ENCODE measurements at regions not wholly inside any gene's neighbourhood (a gene's known extent, or its start where the extent isn't known, plus 50 kb on each side); places are given as distances from the start of the nearest gene placed in this dataset.
"Not testable (repeated sequence)": the region's sequence is repeated elsewhere in the genome, so short reads cannot be mapped to it uniquely, and the experiment has no call there.

DNA sequence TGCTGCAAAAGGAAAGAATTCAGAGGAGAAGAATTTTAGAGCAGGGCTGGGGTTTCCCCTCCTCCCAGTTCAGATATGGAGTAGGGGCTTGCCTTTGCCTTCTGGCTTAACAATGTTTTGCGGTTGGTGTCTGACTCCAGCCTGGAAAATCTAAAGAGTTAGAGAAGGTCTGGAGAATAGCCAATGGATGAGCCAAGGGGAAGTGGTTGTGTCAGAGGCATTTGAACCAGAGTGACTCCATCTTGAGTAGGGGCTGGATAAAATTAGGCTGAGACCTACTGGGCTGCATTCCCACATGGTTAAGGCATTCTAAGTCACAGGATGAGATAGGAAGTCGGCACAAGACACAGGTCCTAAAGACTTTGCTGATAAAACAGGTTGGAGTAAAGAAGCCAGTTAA lies 133.7 kb downstream of the DIRAS2 start:
- no peak for DNase-seq

DNA sequence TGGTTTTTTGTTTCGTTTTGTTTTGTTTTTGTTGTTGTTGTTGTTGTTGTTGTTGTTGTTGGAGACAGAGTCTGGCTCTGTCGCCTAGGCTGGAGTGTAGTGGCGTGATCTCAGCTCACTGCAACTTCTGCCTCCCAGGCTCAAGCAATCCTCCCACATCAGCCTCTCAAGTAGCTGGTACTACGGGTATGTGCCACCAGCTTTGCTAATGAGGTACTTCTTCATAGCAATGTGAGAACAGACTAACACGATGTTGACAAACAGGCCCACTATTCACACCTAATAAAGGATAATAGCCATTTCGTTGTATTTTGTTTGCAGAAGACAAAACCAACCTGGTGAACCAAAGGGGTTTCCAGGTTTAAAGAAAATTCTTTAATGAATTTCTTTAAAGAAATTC lies 130.9 kb downstream of the DIRAS2 start:
- no peak for DNase-seq

DNA sequence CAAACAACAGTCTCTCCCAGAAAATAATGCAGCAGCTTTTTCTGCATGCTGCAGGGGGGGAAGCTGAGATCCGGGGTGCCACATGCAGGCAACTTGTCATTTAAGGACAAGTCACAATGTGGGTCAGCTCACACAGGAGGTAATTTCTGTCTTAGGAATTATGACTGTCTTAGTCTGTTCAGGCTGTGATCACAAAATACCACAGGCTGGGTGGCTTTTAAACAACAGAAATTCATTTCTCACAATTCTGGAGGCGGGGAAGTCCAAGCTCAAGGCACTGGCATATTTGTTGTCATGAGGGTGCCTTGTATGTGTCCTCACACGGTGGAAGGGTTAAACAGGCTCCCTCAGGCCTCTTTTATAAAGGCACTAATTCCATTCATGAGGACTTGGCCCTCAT lies 127.7 kb downstream of the DIRAS2 start:
- DNase-seq, result no peak

DNA sequence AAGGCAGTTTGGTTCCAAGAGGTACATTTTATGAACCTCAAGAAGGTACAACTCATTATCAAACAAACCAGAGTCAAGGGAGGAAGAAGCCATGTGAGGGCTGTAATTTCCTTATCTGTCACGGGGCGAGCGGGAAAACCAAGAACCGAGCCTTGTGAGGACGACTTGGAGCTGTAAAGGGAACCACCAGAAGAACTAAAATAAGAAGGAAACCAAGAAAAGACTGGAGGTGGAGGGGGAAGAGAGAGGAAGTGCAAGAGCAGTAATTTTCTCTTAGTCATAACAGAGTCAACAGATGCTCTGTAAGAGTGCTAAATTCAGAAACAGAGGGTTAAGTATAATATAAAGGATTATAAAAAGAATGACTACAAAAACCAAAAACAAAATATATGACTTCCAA lies 127.1 kb downstream of the DIRAS2 start:
- no peak for DNase-seq

DNA sequence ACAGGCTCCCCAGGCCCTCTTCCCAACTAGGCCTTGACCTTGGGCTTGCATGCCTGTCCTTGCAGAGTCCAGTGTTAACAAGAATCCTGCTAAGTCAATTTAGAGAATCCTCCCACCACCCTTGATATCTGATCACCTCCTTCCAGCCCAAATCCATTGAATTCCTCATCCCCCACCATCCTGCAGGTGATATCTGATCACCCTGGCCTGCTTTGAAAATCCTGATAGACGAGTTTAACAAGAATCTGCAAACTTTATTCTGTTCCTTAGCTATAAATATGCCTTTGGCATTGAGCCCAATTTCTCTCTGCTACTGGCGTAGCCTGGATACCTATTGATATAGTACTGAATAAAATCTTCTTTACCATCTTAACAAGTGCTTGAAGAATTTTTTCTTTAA lies 125.5 kb downstream of the DIRAS2 start:
- DNase-seq, result no peak

DNA sequence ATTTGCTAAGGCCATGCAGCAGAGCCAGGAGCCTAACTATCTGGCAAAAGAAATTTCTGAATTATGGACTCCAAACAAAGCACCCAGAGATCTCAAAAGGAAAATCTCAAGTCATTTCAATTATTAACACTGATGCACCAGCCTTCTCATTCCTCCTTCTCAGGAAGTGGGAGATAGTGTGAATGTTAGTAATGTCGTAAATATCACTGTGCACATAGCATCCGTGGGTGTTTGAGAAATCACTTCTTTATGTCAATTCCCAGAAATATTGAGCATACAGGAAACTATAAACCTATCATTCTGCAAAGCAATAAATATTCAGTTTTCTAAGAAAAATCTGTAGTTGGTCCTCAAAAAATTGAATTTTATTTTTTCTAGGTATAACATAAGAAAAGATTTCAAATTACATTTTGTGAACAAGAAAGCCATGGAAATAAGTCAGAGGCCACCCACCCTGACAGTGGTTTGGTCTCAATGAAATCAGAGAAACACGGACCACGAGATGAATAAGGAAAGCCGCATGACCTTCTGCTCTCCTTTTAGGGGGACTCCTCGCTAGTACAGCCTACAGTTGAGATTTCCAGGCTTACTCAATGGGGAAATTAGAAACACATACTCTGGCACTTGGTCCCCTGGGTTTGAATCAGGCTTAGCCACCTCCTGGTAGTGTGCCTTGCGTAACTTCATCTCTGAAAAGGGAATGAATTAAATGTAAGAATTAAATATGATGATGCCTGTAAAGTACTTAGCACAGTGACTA lies 120.6 kb downstream of the DIRAS2 start:
- DNase-seq, result no peak

DNA sequence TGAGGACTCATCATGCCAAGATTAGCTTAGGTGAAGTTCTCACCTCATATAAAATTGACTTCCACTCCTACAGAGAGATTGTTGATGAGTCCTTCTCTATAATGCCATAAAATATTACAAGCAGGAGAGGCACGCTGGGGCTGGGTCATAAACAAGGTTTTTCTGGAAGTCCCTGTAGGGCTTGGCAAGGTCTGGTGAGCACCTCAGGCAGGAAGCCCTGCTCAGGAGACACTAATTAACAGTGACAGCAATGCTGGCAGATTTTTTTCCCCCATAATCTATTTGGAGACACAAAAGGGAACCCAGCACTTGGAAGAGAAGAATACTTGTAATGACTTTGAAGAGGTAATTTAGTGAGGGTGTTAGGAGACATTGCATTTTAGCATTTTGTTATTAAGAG lies 118.7 kb downstream of the DIRAS2 start:
- DNase-seq, result no peak

DNA sequence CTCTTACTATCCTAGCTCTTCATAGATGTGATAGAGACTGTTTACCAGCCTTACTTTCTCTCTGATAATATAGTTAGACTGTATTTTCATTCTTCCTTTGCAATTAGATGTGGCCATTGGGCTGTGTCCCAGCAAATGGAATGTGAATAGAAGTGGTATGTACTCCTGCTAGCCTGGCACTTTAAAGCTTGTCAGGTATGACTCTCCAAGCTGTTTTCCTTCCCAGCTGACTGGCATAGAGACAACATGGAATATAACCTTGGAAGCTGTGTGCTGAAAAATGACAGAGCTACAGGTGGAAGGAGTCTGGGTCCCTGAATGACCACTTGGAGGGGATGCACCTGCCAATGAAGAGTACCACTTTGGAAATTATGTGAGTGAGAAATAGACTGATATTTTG lies 116.2 kb downstream of the DIRAS2 start:
- no peak for DNase-seq

DNA sequence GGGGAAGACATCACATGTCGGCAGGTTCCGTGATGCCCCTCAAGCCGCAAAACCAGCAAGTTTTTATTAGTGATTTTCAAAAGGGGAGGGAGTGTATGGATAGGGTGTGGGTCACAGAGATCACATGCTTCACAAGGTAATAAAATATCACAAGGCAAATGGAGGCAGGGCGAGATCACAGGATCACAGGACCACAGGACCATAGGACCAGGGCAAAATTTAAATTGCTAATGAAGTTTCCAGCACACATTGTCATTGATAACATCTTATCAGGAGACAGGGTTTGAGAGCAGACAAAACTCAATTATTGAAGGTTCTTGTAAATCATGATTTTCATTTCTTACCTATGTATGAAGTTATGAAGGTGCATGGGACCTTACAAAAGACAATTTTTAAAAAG lies 106.5 kb downstream of the DIRAS2 start:
- DNase-seq, result not testable (repeated sequence)

DNA sequence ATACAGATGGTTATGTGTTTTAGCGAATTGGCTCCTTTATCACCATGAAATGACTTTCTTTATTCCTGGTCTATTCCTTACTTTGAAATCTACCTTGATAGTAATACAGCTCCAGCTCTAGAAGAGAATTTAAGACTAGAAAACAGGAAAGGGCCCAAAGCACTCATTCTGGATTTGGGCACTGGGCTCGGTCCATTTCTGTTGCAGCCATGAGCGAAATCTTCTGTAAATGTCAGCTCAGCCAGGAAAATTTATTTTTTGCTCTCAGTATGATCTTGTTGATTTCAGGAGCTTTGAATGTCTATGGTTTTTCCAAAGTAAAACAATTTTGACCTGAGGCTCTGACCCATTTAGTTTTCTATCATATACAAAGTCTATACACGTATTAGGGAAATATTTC lies 104.1 kb downstream of the DIRAS2 start:
- DNase-seq, result no peak

DNA sequence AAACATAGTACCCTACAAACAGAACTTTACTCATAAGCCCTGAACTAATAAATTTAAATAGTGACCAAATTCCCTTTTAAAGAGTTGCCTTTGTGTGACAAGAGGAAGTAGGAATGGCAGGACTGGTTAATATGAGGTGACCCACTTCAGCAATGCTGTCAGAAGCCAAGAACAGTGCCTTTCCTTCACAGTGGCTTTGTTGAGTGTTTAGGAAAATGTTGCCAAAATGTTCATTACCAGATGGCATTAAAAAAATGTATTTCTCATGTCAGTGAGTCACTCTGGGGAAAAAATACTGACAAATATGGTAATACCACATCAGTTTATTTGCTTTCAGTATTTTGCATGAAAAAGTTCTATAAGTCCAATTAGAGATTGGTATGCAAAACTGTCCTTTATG lies 103.3 kb downstream of the DIRAS2 start:
- no peak for DNase-seq

DNA sequence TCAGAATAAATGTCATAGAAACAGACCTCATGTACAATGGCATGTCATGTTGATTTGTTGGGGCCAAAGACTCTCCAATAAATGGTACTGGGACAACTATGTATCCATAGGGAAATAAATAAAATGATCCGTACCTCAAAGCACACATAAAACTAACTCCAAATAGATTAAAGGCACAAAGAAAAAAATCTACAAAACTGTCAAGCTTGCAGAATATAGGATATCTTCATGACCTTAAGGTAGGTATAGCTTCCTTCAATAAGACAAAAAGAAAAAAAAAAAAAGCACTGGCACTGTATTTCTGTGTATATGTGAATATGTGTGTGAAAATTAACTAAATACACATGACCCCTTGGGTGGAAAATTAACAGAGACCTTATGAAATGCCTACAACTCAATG lies 101.9 kb downstream of the DIRAS2 start:
- DNase-seq, result no peak

DNA sequence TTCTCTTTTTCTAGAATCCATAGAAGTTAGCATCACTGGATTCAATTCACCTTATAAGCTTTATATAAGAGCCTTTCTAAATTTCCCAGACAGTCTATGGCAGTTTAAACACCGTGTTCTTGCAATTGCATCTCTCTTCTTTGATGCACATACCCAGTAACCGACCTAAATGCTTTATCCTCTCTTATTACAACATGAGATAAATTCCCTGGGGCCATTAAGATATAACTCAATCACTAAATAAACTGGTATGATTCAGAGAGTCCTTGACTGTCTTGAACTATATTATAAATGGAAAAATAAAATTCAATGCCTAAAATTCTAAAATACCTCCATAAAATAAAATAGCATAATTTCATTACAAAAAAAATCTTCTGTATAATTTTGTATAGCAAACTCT lies 98.1 kb downstream of the DIRAS2 start:
- DNase-seq, result no peak

DNA sequence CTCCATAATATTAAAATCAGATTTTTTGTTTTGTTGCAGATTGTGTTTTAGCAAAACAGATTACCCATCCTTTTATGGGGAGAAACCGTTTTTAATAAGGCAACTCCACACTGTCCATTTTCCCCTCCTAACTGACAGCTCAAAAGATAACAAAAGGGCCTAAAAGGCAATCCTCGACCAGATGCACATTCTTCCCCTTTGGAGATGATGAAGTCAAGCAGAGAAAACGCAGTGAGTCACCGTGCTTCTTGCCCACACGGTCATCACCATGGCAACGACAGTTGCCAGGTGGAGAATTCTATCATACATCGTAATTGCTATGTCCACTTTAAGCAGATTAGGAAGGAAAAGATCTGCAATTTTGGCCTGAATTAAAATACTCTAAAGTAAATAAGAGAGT lies 96.4 kb downstream of the DIRAS2 start:
- DNase-seq, result no peak

DNA sequence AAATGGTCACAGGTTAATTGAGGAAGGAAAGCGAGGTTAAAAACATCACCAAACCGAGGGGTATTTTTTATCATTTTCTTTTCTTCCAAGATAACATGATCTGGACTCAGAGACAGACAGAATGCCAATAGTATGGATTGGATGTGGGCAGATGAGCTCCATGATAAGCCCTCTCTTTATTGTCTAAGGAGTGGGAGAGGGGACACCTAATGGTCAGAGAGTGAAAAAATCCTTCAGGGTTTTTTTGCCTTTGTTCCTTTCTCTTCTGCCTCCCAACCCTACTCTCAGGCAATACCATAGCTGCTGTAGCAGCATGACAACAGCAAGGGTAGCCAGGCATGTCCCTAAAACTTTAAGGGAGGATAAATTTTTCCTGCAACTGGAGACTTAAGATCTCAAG lies 94.7 kb downstream of the DIRAS2 start:
- DNase-seq, result no peak

DNA sequence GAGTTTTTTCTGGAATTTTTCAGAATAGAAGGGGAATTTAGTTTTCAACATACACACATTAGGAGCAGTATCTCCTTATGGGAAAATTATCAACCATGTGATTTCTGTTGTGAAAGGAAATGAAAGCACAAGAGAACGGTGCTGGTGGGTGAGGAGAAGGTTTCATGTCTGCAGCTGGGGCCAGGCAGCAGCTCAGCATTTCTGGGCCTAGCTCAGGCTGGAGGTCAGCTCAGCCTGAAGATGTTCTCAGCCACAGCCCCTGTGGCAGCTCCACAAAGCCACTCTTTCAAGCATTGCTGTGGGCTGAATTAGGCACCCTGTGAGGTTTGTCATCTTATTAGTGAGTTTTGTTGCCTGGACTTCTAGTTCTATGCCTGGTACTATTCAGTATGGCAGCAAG lies 90.3 kb downstream of the DIRAS2 start:
- no peak for DNase-seq

DNA sequence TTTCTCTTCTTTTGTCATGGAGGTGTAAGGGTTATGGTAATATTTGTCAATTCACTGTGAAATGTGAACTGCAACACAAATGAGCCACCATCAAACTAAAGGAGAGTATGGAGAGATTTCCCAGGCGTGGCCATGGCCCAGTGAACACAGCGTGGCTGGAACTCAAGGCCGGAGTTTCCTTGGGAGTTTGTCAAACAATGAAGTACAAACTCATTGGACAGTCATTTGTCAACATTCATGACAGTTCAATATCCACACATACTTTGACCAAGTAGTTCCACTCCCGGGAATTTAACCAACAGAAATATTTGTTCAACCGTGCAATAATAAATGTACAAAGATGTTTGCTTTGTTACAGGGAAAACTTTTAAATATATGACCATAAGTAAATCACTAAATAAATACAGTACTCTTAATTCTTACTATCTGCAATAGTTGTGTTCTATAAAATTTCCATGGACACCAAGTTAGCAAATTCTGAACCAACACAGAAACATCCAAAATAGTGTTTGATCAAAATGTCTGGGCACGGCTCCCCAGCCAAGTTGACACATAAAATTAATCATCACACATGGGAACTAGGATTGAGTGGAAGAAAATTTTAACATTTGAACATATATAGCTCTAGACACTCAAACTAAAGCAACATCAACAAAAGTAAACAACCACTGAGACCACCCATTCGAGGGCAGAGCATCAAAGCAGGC lies 87.1 kb downstream of the DIRAS2 start:
- no peak for DNase-seq

DNA sequence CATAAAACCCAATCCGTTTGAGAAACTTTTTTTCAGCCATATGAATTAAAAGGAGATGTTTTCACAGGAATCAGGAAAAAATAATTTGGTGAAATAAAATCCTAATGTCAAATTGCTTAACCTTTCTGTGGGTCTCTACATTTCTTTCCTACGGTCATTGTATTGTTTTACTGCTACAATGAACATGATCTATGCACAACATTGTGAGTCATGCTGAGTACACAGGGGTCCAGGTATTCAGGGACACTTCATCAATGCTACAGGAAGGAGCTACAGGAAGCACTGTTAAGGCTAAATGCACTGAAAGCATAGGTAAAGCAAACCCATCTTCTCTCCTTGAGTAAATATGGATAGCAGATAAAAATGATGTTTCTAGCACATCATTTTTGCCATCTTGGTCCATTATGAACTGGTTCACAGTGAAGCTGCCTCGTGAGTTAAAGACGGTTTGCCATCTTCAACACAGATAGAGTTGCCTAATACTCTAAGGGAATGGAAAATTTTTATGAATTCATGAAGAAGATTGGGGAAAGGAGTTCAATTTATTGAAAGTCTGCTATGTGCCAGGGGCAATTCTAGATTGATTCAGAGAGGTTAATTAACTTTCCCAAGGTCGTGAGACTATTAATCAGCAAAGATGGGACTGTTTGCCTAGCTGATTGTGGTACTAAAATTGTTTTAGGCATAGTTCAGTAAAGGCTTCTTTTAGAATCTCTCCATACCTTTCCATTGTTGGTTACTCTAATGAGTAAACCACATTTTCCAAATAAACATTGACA lies 85.5 kb downstream of the DIRAS2 start:
- DNase-seq, result no peak

DNA sequence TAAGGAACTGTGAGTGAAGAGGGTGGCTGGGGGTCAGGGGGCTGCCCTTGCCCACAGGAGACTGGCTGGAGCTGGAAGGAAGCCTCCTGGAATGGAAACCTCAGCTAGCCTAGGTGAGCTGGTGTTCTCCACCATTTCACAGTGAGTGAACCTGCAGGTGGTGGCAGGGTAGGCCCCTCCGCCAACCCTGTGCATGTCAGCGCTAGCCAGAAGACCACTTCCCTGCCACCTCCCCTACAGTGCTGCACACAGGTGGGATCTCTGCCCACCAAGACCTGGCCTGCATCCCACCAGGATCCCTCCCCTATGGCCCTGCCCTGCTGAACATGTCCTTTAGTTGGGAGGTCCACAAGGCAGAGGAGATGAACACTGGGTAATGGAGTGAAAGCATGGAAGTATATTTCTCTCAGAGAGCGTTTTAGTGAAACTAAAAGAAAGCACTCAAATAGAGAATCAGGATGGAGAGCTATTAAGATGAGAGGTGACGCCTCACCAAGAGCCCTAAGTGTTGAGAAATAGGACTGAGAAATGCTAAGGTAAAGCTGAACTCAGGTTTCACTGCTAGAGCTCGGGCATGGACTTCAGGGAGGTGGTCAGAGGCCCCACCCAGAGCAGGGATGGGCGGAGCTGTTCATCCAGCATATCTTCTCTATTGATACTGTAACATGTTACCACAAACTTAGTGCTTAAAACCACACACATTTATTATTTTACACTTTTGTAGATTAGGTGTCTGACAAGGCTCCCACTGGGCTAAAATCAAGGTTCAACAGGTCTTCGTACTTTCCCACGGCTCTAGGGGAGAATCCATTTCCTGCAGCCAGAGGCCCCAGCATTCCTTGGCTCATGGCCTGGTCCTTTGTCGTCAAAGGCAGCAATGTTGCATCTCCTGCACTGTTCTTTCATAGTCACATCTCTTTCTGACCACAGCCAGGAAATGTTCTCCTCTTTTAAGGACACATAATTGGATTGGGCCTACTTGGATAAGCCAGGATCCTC lies 83.2 kb downstream of the DIRAS2 start:
- DNase-seq, result no peak
